ENCODE measurements at regions not wholly inside any gene's neighbourhood (a gene's known extent, or its start where the extent isn't known, plus 50 kb on each side); places are given as distances from the start of the nearest gene placed in this dataset.

GRCh38 chr7:27367179-27367932 lies 124.8 kb downstream of the EVX1 start:
- H3K4me2 ChIP-seq (ENCODE audit: low read length): no peak overlapping the region
- no peaks in the 10 kb centered on the region for H3K9me2 ChIP-seq (ENCODE audit: insufficient read depth, low read length)
- no peaks in the 10 kb centered on the region for H3K9me3 ChIP-seq (ENCODE audit: low read length)
- H3K27ac ChIP-seq (ENCODE audit: low read length): no peak overlapping the region
- H3K79me2 ChIP-seq (replicated peaks; ENCODE audit: insufficient read depth, low read length): no peaks in the 10 kb centered on the region
- H4K20me1 ChIP-seq (ENCODE audit: insufficient read depth): no peaks in the 10 kb centered on the region
- no peak overlapping the region for H2AFZ ChIP-seq (ENCODE audit: low read depth, low read length)
- H3K27me3 ChIP-seq (ENCODE audit: insufficient read depth, low read depth, low read length): no peaks in the 10 kb centered on the region
- H3K4me3 ChIP-seq (ENCODE audit: low read length): no peak overlapping the region
- TF ChIP-seq EZH2 (IDR thresholded peaks at IDR 0.05; ENCODE audit: borderline replicate concordance, insufficient read depth, low read length, poor library complexity, severe bottlenecking): no peak
- no peak for TF ChIP-seq TAF1 (IDR thresholded peaks at IDR 0.05; ENCODE audit: low read depth)
- TF ChIP-seq RAD21 (conservative IDR thresholded peaks at IDR 0.05): no peak
- no peak for TF ChIP-seq REST (IDR thresholded peaks at IDR 0.05; ENCODE audit: borderline replicate concordance)
- no peak for TF ChIP-seq MXI1 (conservative IDR thresholded peaks at IDR 0.05; ENCODE audit: poor library complexity, severe bottlenecking)
- no peaks in the 10 kb centered on the region for H3K36me3 ChIP-seq (ENCODE audit: insufficient read depth, low read length)
- H3K9ac ChIP-seq (ENCODE audit: low read length): no peak overlapping the region
- no peaks in the 10 kb centered on the region for H3F3A ChIP-seq (ENCODE audit: insufficient read depth, low read length, poor library complexity, severe bottlenecking)

- no peaks in the 10 kb centered on the region for H3K36me3 ChIP-seq (ENCODE audit: insufficient read depth, low read length)
- H3K9me3 ChIP-seq (ENCODE audit: low read length): no peaks in the 10 kb centered on the region
- H4K20me1 ChIP-seq (ENCODE audit: insufficient read depth): no peaks in the 10 kb centered on the region
- no peaks in the 10 kb centered on the region for H3F3A ChIP-seq (ENCODE audit: insufficient read depth, low read length, poor library complexity, severe bottlenecking)
- TF ChIP-seq MXI1 (conservative IDR thresholded peaks at IDR 0.05; ENCODE audit: poor library complexity, severe bottlenecking) (no peak), CTCF (IDR thresholded peaks at IDR 0.05; ENCODE audit: poor library complexity, severe bottlenecking) (no peak), EP300 (conservative IDR thresholded peaks at IDR 0.05; ENCODE audit: poor library complexity, severe bottlenecking) (no peak), REST (IDR thresholded peaks at IDR 0.05; ENCODE audit: borderline replicate concordance) (no peak), TAF1 (IDR thresholded peaks at IDR 0.05; ENCODE audit: low read depth) (no peak), EZH2 (IDR thresholded peaks at IDR 0.05; ENCODE audit: borderline replicate concordance, insufficient read depth, low read length, poor library complexity, severe bottlenecking) (no peak), SMC3 (conservative IDR thresholded peaks at IDR 0.05; ENCODE audit: poor library complexity) (no peak)
- H3K4me2 ChIP-seq (ENCODE audit: low read length): no peak overlapping the region
- H3K9me2 ChIP-seq (ENCODE audit: insufficient read depth, low read length): no peaks in the 10 kb centered on the region
- no peaks in the 10 kb centered on the region for H3K79me2 ChIP-seq (replicated peaks; ENCODE audit: insufficient read depth, low read length)
- no peak overlapping the region for H3K4me3 ChIP-seq (ENCODE audit: low read length)
- no peak overlapping the region for H3K27ac ChIP-seq (ENCODE audit: low read length)
- no peaks in the 10 kb centered on the region for H3K27me3 ChIP-seq (ENCODE audit: insufficient read depth, low read depth, low read length)
- no peak overlapping the region for H2AFZ ChIP-seq (ENCODE audit: low read depth, low read length)
- H3K9ac ChIP-seq (ENCODE audit: low read length): no peak overlapping the region
Measured at GRCh38 chr7:27367933-27368549, 125.4 kb downstream of the EVX1 start.
